ENCODE measurements at regions not wholly inside any gene's neighbourhood (a gene's known extent, or its start where the extent isn't known, plus 50 kb on each side); places are given as distances from the start of the nearest gene placed in this dataset.
A peak's percentile ranks its signal among the peaks of the same experiment; 100 is the strongest.

DNA sequence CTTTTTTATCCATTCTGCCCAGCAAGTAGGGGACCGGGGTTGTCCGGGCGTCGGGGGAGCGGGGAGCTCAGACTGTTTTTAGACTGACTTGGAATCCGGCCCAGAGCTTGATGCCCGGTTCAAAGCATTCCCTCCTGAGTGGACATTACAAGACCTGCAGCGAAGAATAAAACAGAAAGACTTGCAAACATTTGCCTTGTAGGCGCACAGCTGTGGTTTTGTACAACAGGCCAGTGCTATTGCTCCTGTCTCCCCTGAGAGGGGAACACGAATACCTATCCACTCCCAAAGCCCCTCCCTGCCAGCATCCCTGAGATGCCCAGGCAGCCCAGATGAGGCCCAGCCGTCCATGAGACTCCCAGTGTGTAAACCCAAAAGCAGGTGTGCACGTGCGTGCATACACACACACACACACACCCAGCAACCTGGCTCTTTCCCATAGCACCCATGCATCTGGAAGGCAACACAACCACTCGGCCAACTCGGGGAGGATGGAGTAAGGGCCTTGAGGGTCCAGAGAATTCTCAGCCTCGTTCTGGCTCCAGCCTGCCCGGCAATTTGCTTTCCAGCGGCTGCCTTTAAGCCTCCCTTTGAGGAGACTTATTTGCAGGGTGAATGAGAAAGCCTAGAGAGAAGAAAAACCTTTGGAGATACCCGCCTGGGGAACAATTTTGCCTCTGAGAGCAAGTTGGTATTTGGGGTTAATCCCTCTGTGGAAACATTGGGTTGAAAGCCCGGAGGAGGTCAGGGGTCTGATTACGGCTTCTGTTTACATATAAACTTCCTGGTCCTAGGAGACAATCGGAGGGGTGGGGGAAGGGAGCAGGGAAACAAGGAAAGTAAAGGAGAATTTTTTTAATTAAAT is 161.0 kb upstream of the HES1 start (continued):
- TF ChIP-seq, protein P1, sequence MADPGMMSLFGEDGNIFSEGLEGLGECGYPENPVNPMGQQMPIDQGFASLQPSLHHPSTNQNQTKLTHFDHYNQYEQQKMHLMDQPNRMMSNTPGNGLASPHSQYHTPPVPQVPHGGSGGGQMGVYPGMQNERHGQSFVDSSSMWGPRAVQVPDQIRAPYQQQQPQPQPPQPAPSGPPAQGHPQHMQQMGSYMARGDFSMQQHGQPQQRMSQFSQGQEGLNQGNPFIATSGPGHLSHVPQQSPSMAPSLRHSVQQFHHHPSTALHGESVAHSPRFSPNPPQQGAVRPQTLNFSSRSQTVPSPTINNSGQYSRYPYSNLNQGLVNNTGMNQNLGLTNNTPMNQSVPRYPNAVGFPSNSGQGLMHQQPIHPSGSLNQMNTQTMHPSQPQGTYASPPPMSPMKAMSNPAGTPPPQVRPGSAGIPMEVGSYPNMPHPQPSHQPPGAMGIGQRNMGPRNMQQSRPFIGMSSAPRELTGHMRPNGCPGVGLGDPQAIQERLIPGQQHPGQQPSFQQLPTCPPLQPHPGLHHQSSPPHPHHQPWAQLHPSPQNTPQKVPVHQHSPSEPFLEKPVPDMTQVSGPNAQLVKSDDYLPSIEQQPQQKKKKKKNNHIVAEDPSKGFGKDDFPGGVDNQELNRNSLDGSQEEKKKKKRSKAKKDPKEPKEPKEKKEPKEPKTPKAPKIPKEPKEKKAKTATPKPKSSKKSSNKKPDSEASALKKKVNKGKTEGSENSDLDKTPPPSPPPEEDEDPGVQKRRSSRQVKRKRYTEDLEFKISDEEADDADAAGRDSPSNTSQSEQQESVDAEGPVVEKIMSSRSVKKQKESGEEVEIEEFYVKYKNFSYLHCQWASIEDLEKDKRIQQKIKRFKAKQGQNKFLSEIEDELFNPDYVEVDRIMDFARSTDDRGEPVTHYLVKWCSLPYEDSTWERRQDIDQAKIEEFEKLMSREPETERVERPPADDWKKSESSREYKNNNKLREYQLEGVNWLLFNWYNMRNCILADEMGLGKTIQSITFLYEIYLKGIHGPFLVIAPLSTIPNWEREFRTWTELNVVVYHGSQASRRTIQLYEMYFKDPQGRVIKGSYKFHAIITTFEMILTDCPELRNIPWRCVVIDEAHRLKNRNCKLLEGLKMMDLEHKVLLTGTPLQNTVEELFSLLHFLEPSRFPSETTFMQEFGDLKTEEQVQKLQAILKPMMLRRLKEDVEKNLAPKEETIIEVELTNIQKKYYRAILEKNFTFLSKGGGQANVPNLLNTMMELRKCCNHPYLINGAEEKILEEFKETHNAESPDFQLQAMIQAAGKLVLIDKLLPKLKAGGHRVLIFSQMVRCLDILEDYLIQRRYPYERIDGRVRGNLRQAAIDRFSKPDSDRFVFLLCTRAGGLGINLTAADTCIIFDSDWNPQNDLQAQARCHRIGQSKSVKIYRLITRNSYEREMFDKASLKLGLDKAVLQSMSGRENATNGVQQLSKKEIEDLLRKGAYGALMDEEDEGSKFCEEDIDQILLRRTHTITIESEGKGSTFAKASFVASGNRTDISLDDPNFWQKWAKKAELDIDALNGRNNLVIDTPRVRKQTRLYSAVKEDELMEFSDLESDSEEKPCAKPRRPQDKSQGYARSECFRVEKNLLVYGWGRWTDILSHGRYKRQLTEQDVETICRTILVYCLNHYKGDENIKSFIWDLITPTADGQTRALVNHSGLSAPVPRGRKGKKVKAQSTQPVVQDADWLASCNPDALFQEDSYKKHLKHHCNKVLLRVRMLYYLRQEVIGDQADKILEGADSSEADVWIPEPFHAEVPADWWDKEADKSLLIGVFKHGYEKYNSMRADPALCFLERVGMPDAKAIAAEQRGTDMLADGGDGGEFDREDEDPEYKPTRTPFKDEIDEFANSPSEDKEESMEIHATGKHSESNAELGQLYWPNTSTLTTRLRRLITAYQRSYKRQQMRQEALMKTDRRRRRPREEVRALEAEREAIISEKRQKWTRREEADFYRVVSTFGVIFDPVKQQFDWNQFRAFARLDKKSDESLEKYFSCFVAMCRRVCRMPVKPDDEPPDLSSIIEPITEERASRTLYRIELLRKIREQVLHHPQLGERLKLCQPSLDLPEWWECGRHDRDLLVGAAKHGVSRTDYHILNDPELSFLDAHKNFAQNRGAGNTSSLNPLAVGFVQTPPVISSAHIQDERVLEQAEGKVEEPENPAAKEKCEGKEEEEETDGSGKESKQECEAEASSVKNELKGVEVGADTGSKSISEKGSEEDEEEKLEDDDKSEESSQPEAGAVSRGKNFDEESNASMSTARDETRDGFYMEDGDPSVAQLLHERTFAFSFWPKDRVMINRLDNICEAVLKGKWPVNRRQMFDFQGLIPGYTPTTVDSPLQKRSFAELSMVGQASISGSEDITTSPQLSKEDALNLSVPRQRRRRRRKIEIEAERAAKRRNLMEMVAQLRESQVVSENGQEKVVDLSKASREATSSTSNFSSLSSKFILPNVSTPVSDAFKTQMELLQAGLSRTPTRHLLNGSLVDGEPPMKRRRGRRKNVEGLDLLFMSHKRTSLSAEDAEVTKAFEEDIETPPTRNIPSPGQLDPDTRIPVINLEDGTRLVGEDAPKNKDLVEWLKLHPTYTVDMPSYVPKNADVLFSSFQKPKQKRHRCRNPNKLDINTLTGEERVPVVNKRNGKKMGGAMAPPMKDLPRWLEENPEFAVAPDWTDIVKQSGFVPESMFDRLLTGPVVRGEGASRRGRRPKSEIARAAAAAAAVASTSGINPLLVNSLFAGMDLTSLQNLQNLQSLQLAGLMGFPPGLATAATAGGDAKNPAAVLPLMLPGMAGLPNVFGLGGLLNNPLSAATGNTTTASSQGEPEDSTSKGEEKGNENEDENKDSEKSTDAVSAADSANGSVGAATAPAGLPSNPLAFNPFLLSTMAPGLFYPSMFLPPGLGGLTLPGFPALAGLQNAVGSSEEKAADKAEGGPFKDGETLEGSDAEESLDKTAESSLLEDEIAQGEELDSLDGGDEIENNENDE (IDR thresholded peaks at IDR 0.05; ENCODE audit: insufficient replicate concordance, low read length): peak; percentile 51
- no peak for TF ChIP-seq TBP (IDR thresholded peaks at IDR 0.05; ENCODE audit: low read depth, low read length)
- TF ChIP-seq KDM5A (IDR thresholded peaks at IDR 0.05; ENCODE audit: low read length): no peak
- peak; percentile 17 for TF ChIP-seq NANOG (IDR thresholded peaks at IDR 0.05; ENCODE audit: insufficient read depth, low read depth, low read length, poor library complexity, severe bottlenecking)
- TF ChIP-seq TEAD4 (IDR thresholded peaks at IDR 0.05; ENCODE audit: low read depth, low read length): 0 out of 2 replicates have a peak, but pooled peaks have one; percentile 1
- TF ChIP-seq PHF8 (conservative IDR thresholded peaks at IDR 0.05; ENCODE audit: low read depth, low read length): no peak
- TF ChIP-seq RFX5 (IDR thresholded peaks at IDR 0.05; ENCODE audit: borderline replicate concordance, low read depth, low read length): no peak
- no peak for TF ChIP-seq NRF1 (IDR thresholded peaks at IDR 0.05; ENCODE audit: low read depth, low read length)
- no peak for TF ChIP-seq MAFK (IDR thresholded peaks at IDR 0.05; ENCODE audit: low read depth, low read length)
- no peak for TF ChIP-seq CEBPB (IDR thresholded peaks at IDR 0.05; ENCODE audit: low read depth, low read length)
- TF ChIP-seq ASH2L (IDR thresholded peaks at IDR 0.05; ENCODE audit: low read length): peak; percentile 76

All from H1 (cell line).